K562 (cell line): ENCODE measurements at regions not wholly inside any gene's neighbourhood (a gene's known extent, or its start where the extent isn't known, plus 50 kb on each side); places are given as distances from the start of the nearest gene placed in this dataset.
A peak's percentile ranks its signal among the peaks of the same experiment; 100 is the strongest.

Experiments
- ATAC-seq: fragments of 200-7000 bp; cut with Tn5 transposase; 3 replicates; pipeline ENCODE4 v1.9.1; 2020; ENCODE audit warnings: moderate library complexity
- BruUV-seq: library from RNA; stranded (reverse); fragments of 400-500 nt; replicated peaks from 2 replicates; lab custom pipeline; 2021; lab: Mats Ljungman, UMichigan
- CTCF ChIA-PET: fragments of 300-600 bp; formaldehyde crosslinking; extraction: SDS; loops from one replicate; lab custom pipeline; 2021; ENCODE audit warnings: low intra/inter-chr PET ratio; lab: Yijun Ruan, JAX
- POLR2A ChIA-PET: fragments of 300-600, 350-650 bp; sonication (Branson Sonifier 250); formaldehyde crosslinking; extraction: SDS; loops from one replicate; lab custom pipeline; 2021; ENCODE audit warnings: antibody characterized with exemption, inconsistent platforms; lab: Yijun Ruan, JAX
- DNase-seq, 4 experiments: peaks; one replicate each; pipeline versions ENCODE4 v3.0.0 to v3.0.0-alpha.2; 2011 to 2018; ENCODE audit warnings: low spot score in 3 of 4, mixed read lengths in 3 of 4; ENCODE audit errors: extremely low read depth in 1 of 4
- FAIRE-seq: peaks from 2 replicates; lab custom pipeline; 2011; peaks lifted over from hg19 to GRCh38; lab: Jason Lieb, UNC
- H2AFZ ChIP-seq: 2 replicates; pipeline ENCODE4 v1.6.0; 2011; ENCODE audit warnings: low read depth, low read length, control low read depth, inconsistent platforms
- H3K27ac ChIP-seq: fragments of 200-600 bp; 3 replicates; pipeline ENCODE4 v1.8.0; 2011; ENCODE audit warnings: low read depth, mild to moderate bottlenecking, control low read depth, inconsistent platforms, low read length, moderate library complexity, mixed read lengths; ENCODE audit errors: extremely low read depth
- H3K27me3 ChIP-seq, 2 experiments: fragments of 300-600 bp in 1 of 2; 2 replicates in 1 of 2; 3 replicates in 1 of 2; pipeline versions ENCODE4 v1.6.0 to v1.8.0; 2011; ENCODE audit warnings: inconsistent platforms in 2 of 2, low read length in 2 of 2, mild to moderate bottlenecking in 1 of 2, mixed read lengths in 1 of 2, moderate library complexity in 1 of 2; ENCODE audit not compliant: control insufficient read depth in 2 of 2, insufficient read depth in 2 of 2
- H3K36me3 ChIP-seq: fragments of 300-600 bp; 3 replicates; pipeline ENCODE4 v1.8.0; 2011; ENCODE audit warnings: mild to moderate bottlenecking, low read length, inconsistent platforms; ENCODE audit not compliant: control insufficient read depth, insufficient read depth
- H3K4me1 ChIP-seq, 2 experiments: fragments of 200-600 bp in 1 of 2; replicated peaks in 1 of 2; 2 replicates in 1 of 2; 3 replicates in 1 of 2; pipeline versions ENCODE4 v1.5.1 to v1.8.0; 2011; ENCODE audit warnings: inconsistent platforms in 2 of 2, low read length in 2 of 2, mild to moderate bottlenecking in 1 of 2, mixed read lengths in 1 of 2, moderate library complexity in 1 of 2; ENCODE audit not compliant: control insufficient read depth in 2 of 2, insufficient read depth in 2 of 2
- H3K4me2 ChIP-seq: 2 replicates; pipeline ENCODE4 v1.6.1; 2011; ENCODE audit warnings: low read length, control low read depth, inconsistent platforms, mixed read lengths; ENCODE audit not compliant: insufficient read depth
- H3K4me3 ChIP-seq: fragments of 200-600 bp; sonication (generic), shearing (Covaris generic); 2 replicates; pipeline ENCODE4 v1.5.1; 2016; ENCODE audit warnings: control low read depth, inconsistent platforms
- H3K79me2 ChIP-seq: fragments of 200-600 bp; 3 replicates; pipeline ENCODE4 v1.8.0; 2011; ENCODE audit warnings: low read length, inconsistent platforms; ENCODE audit not compliant: control insufficient read depth, insufficient read depth
- H3K9ac ChIP-seq, 2 experiments: 2 replicates each; pipeline versions ENCODE4 v1.6.0 to v1.6.1; 2011; ENCODE audit warnings: low read depth in 2 of 2, low read length in 2 of 2, control low read depth in 1 of 2, inconsistent platforms in 1 of 2, mild to moderate bottlenecking in 1 of 2, mixed read lengths in 1 of 2; ENCODE audit not compliant: insufficient read depth in 1 of 2
- H3K9me1 ChIP-seq: one replicate; pipeline ENCODE4 v1.6.0; 2011; ENCODE audit warnings: inconsistent platforms, mild to moderate bottlenecking, low read length, moderate library complexity; ENCODE audit not compliant: control insufficient read depth, insufficient read depth
- H3K9me3 ChIP-seq: replicated peaks from 2 replicates; pipeline ENCODE4 v1.5.1; 2011; ENCODE audit warnings: low read depth, low read length, inconsistent platforms; ENCODE audit not compliant: control insufficient read depth, insufficient read depth
- H4K20me1 ChIP-seq: replicated peaks from 2 replicates; pipeline ENCODE4 v1.6.1; 2011; ENCODE audit warnings: low read length, inconsistent platforms, mixed read lengths; ENCODE audit not compliant: control insufficient read depth, insufficient read depth
- ASH1L ChIP-seq: fragments of 450-650 bp; IDR thresholded peaks from 2 replicates; pipeline ENCODE4 v1.6.1; 2018; ENCODE audit warnings: borderline replicate concordance, mild to moderate bottlenecking, low read depth; ENCODE audit not compliant: partially characterized antibody
- CHCHD3 ChIP-seq: fragments of 250-450 bp; sonication (Bioruptor Pico); IDR thresholded peaks from 2 replicates; pipeline ENCODE4 v2.1.2; 2022; ENCODE audit warnings: mild to moderate bottlenecking
- ELF1 ChIP-seq: fragments of 200-800 bp; sonication (Bioruptor generic); IDR thresholded peaks from 2 replicates; pipeline ENCODE4 v1.6.1; 2016; ENCODE audit warnings: missing genetic modification characterization, missing compliant biosample characterization
- MAFG ChIP-seq: fragments of 450-650 bp; conservative IDR thresholded peaks from 2 replicates; pipeline ENCODE4 v1.6.1; 2016; ENCODE audit warnings: missing genetic modification characterization, missing compliant biosample characterization
- TBP ChIP-seq: optimal IDR thresholded peaks from 2 replicates; pipeline ENCODE3; 2011; ENCODE audit warnings: low read depth, low read length, improper control_type of control experiment
- TCF3 ChIP-seq: sonication (generic); formaldehyde crosslinking; IDR thresholded peaks from 2 replicates; pipeline ENCODE4 v1.4.0; 2020; ENCODE audit warnings: mild to moderate bottlenecking, missing genetic modification reagents
- ZNF282 ChIP-seq: sonication (generic); formaldehyde crosslinking; IDR thresholded peaks from 2 replicates; pipeline ENCODE4 v1.8.1; 2023; ENCODE audit warnings: missing genetic modification reagents
- WGBS: fragments of 100-300 bp; shearing (Covaris generic); methylation state at CpG from one replicate; pipeline ENCODE4 v1.1.6; 2016; ENCODE audit warnings: low coverage, mixed read lengths; ENCODE audit not compliant: insufficient coverage; ENCODE audit errors: missing lambda C conversion rate; 5-methylcytosine and 5-hydroxymethylcytosine counted together
- in situ Hi-C: fragments of 300-500 bp; cut with MboI; formaldehyde crosslinking; loops from 4 replicates; pipeline ENCODE4 v1.15.0; 2018; ENCODE audit warnings: inconsistent platforms, mixed read lengths
- intact Hi-C: fragments of 100-400 bp; cut with micrococcal nuclease; formaldehyde crosslinking; loops from 2 replicates; pipeline ENCODE4 v1.14.2; 2022

DNA sequence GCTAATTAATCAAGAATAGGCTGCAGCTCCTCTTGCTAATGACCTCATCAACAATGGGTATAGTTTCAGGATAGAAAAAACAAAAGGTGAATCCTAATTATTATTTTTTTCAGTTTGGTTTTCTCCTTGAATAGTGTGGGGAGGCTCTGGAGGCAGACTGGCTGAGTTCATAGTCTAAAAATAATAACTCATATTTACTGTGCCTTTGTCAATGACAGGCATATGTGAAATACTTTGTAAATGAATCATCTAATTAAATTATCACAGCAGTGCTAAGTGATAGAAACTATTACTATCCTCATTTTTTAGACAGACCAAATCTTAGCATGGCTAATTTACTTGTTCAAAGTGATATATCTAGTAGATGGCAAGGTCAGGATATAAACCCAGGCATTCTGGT, 1261.0 kb upstream of the SLC10A2 start:
- Histone ChIP-seq H3K4me2 (no peak overlapping the region), H3K9ac (no peak overlapping the region), H3K27ac (no peak overlapping the region), H4K20me1 (no peaks in the 10 kb centered on the region), H2AFZ (no peak overlapping the region), H3K36me3 (no peaks in the 10 kb centered on the region), H3K4me3 (no peak overlapping the region), H3K79me2 (no peaks in the 10 kb centered on the region), H3K27me3 (no peaks in the 10 kb centered on the region), H3K9me1 (no peaks in the 10 kb centered on the region), H3K9me3 (no peaks in the 10 kb centered on the region), H3K4me1 (no peaks in the 10 kb centered on the region)
- intact Hi-C loops (no loop called here), in situ Hi-C loops (no loop called here)
- BruUV-seq, result no TSS peak
- ChIA-PET POLR2A (no interaction called here), CTCF (no interaction called here)
- TF ChIP-seq ASH1L (no peak), TCF3 (CRISPR knock-in tag) (no peak), TBP (no peak), ZNF282 (CRISPR knock-in tag) (no peak), CHCHD3 (CRISPR knock-in tag) (no peak)
- ATAC-seq (no peak), FAIRE-seq (no peak), DNase-seq (no peak)

DNA sequence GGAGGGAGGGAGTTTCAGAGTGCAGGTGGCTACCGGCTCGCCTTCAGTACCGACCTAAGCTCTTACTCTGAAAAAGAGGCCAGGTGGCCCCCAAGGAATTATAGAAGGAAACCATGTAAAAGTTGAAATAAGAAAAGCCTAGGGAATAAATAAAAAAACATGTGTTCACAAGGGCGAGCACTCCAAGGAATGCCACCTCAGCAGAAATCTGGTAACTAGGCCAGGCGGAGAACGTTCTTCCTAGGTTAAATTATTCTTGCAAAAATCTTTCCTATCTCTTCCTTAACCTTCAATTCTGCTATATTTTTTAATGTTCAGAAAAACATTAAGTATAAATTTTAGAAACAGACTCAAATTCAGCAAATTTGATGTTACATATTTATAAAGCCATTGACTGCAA, 1260.3 kb upstream of the SLC10A2 start:
- no peaks in the 10 kb centered on the region for H3K4me1 ChIP-seq
- in situ Hi-C loops (no loop called here), intact Hi-C loops (no loop called here)
- H3K9ac ChIP-seq, result no peak overlapping the region
- CTCF ChIA-PET, result no interaction called here
- WGBS, result 0% methylated on average over 6 of the region's 6 CpGs
- no peaks in the 10 kb centered on the region for H3K9me3 ChIP-seq
- no peak overlapping the region for H2AFZ ChIP-seq
- no TSS peak for BruUV-seq
- no peaks in the 10 kb centered on the region for H3K27me3 ChIP-seq
- no peaks in the 10 kb centered on the region for H3K36me3 ChIP-seq
- no peak overlapping the region for H3K4me3 ChIP-seq
- H4K20me1 ChIP-seq, result no peaks in the 10 kb centered on the region
- TF ChIP-seq MAFG, result 0 out of 2 replicates have a peak, but pooled peaks have one; percentile 24
- TF ChIP-seq ELF1 (tag), result no peak
- FAIRE-seq (no peak), ATAC-seq (no peak), DNase-seq (no peak)
- POLR2A ChIA-PET, result no interaction called here
- no peak overlapping the region for H3K4me2 ChIP-seq
- H3K9me1 ChIP-seq, result no peaks in the 10 kb centered on the region
- H3K79me2 ChIP-seq, result no peaks in the 10 kb centered on the region
- H3K27ac ChIP-seq, result no peak overlapping the region
